ENCODE measurements at regions not wholly inside any gene's neighbourhood (a gene's known extent, or its start where the extent isn't known, plus 50 kb on each side); places are given as distances from the start of the nearest gene placed in this dataset.

- Histone ChIP-seq H3K18ac (ENCODE audit: extremely low read depth, low read length) (no peak overlapping the region; the same call in 1 of the 2 replicates), H2BK20ac (ENCODE audit: low read length) (no peak overlapping the region), H2BK5ac (ENCODE audit: low read depth, low read length) (0 out of 2 replicates have a peak overlapping the region, but pooled peaks have one; percentile 93), H3K23ac (ENCODE audit: insufficient read length) (no peak overlapping the region), H3K14ac (ENCODE audit: insufficient read length) (no peak overlapping the region), H3K79me2 (ENCODE audit: control insufficient read depth in 1 of 2, insufficient read depth in 2 of 2, low read length in 2 of 2) (no peaks in the 10 kb centered on the region), H2BK12ac (ENCODE audit: low read depth, low read length) (no peak overlapping the region), H4K8ac (ENCODE audit: extremely low read depth, insufficient read depth, low read length) (no peak overlapping the region), H3K9me3 (ENCODE audit: insufficient read depth in 2 of 2, low read depth in 1 of 2, low read length in 1 of 2) (no peaks in the 10 kb centered on the region), H3K56ac (replicated peaks; ENCODE audit: insufficient read length, low read depth, low read length) (no peak overlapping the region), H3K27me3 (replicated peaks in 1 of 4; ENCODE audit: control insufficient read depth in 3 of 4, extremely low read depth in 1 of 4, insufficient read depth in 3 of 4, low read length in 3 of 4) (no peaks in the 10 kb centered on the region), H3K27ac (ENCODE audit: low read depth, low read length) (no peak overlapping the region), H2AK5ac (ENCODE audit: low read depth, low read length) (no peak overlapping the region), H3K4me1 (replicated peaks in 1 of 4; ENCODE audit: control insufficient read depth in 3 of 4, insufficient read depth in 4 of 4, low read length in 3 of 4) (peaks cover 2 to 13% (median 8%) of the 10 kb centered on the region in 4 experiments; a peak in 4 of 7 replicates), H4K5ac (ENCODE audit: insufficient read length, low read depth, low read length) (peak overlapping the region; percentile 97), H3K36me3 (ENCODE audit: control insufficient read depth in 2 of 4, insufficient read depth in 4 of 4, low read length in 3 of 4) (no peaks in the 10 kb centered on the region), H2BK15ac (ENCODE audit: low read length) (no peak overlapping the region), H3K4me3 (ENCODE audit: extremely low read depth in 1 of 4, insufficient read depth in 2 of 4, low read depth in 3 of 4, low read length in 4 of 4) (no peak overlapping the region), H3K9ac (replicated peaks in 1 of 4; ENCODE audit: extremely low read depth in 1 of 4, low read depth in 3 of 4, low read length in 3 of 4) (no peak overlapping the region), H3K4ac (replicated peaks; ENCODE audit: insufficient read length, low read depth, low read length) (no peak overlapping the region), H3K23me2 (ENCODE audit: low read depth, low read length) (no peaks in the 10 kb centered on the region), H3K4me2 (ENCODE audit: insufficient read depth in 1 of 2, low read depth in 2 of 2, low read length in 2 of 2) (peak overlapping the region; percentile 12 to 17; a peak in 1 of 4 replicates), H2BK120ac (replicated peaks; ENCODE audit: low read depth, low read length) (no peak overlapping the region), H3K79me1 (ENCODE audit: low read depth, low read length) (no peaks in the 10 kb centered on the region), H4K91ac (replicated peaks; ENCODE audit: insufficient read length, low read length) (no peak overlapping the region), H2AFZ (ENCODE audit: low read length) (no peak overlapping the region), H4K20me1 (replicated peaks in 1 of 2; ENCODE audit: control insufficient read depth in 1 of 2, insufficient read depth in 2 of 2, low read length in 2 of 2) (no peaks in the 10 kb centered on the region)
- ChIA-PET CTCF (ENCODE audit: partially characterized antibody) (interaction anchor here (0.8 to 1.9 kb wide), 4 partner anchors 21 to 57 kb away, joined by 3 to 5 read pairs (median 4); no protein-coding TSS in a partner anchor), POLR2A (ENCODE audit: partially characterized antibody) (no interaction called here)
- FAIRE-seq (peak; percentile 93), DNase-seq (ENCODE audit: low read depth in 1 of 2, low spot score in 2 of 2) (no peak)
- WGBS, 2 experiments (ENCODE audit: extremely low coverage in 1 of 2, insufficient coverage in 1 of 2, insufficient read length in 1 of 2, insufficient replicate concordance in 2 of 2, low coverage in 1 of 2, low lambda C conversion rate in 2 of 2, missing lambda C conversion rate in 1 of 2): 3% methylated on average over 3 of the region's 3 CpGs; no CpG with 5 or more reads in 1 of the 2 experiments
- TF ChIP-seq GTF2F1 (IDR thresholded peaks at IDR 0.05; ENCODE audit: borderline replicate concordance, low read depth, low read length) (no peak), MAX (IDR thresholded peaks at IDR 0.05) (no peak), TEAD4 (IDR thresholded peaks at IDR 0.05; ENCODE audit: low read depth, low read length) (peak; percentile 24; the same call in 1 of the 2 replicates), NANOG (IDR thresholded peaks at IDR 0.05; ENCODE audit: insufficient read depth, low read depth, low read length, poor library complexity, severe bottlenecking) (peak; percentile 91), SP1 (IDR thresholded peaks at IDR 0.05; ENCODE audit: low read depth, low read length) (peak; percentile 39; the same call in 1 of the 2 replicates), CEBPB (IDR thresholded peaks at IDR 0.05; ENCODE audit: low read depth, low read length) (peak; percentile 31; the same call in 1 of the 2 replicates), RFX5 (IDR thresholded peaks at IDR 0.05; ENCODE audit: borderline replicate concordance, low read depth, low read length) (no peak), ZNF274 (IDR thresholded peaks at IDR 0.05; ENCODE audit: borderline replicate concordance, extremely low read depth, low read length) (no peak)
Observed at GRCh38 chrX:40878766-40879165, 143.4 kb upstream of the MED14 start.

All from H1 (cell line).